Tibial artery (tissue), 4 donors: ENCODE measurements at regions not wholly inside any gene's neighbourhood (a gene's known extent, or its start where the extent isn't known, plus 50 kb on each side); places are given as distances from the start of the nearest gene placed in this dataset.

Experiments used
- DNase-seq, 2 donors: peaks; one replicate each; pipeline ENCODE4 v3.0.0-alpha.2; 2019
- H3K27ac ChIP-seq, 2 donors: fragments of 200-600 bp; sonication (generic) in 1 of 2; 1 replicate in 1 of 2; 2 replicates in 1 of 2; pipeline ENCODE4 v1.5.1; 2018 to 2019; ENCODE audit warnings: mild to moderate bottlenecking in 1 of 2
- H3K27me3 ChIP-seq, 2 donors: fragments of 200-600 bp; sonication (generic) in 1 of 2; one replicate each; pipeline versions ENCODE4 v1.5.1 to v1.6.0; 2016 to 2019
- H3K36me3 ChIP-seq, 3 donors: fragments of 200-600 bp; sonication (generic) in 2 of 3; one replicate each; pipeline ENCODE4 v1.5.1; 2016 to 2019; ENCODE audit warnings: mild to moderate bottlenecking in 2 of 3
- H3K4me1 ChIP-seq, 4 donors: fragments of 200-600 bp; sonication (generic) in 2 of 4; 1 replicate in 3 of 4; 2 replicates in 1 of 4; pipeline ENCODE4 v1.5.1; 2016 to 2019
- H3K4me3 ChIP-seq, 2 donors: fragments of 200-600 bp; sonication (generic) in 1 of 2; 1 replicate in 1 of 2; 2 replicates in 1 of 2; pipeline ENCODE4 v1.5.1; 2018 to 2019; ENCODE audit warnings: mild to moderate bottlenecking in 2 of 2
- H3K9me3 ChIP-seq, 3 donors: fragments of 200-600 bp; sonication (generic) in 1 of 3; one replicate each; pipeline ENCODE4 v1.5.1; 2016 to 2019
- CTCF ChIP-seq, 2 experiments: fragments of 200-600 bp in 1 of 2; fragments of 450-650 bp in 1 of 2; IDR thresholded peaks; one replicate each; pipeline ENCODE4 v1.5.1; 2017 to 2019; ENCODE audit warnings: antibody characterized with exemption in 2 of 2, mild to moderate bottlenecking in 1 of 2, moderate library complexity in 1 of 2
- intact Hi-C: fragments of 100-400 bp; cut with DNase I; formaldehyde crosslinking; loops from one replicate; pipeline ENCODE4 v1.15.0; 2023; ENCODE audit warnings: low total_unique reads

- no peaks in the 10 kb centered on the region for H3K4me1 ChIP-seq
- no peak for DNase-seq
- intact Hi-C loops = no loop called here
- H3K36me3 ChIP-seq = no peaks in the 10 kb centered on the region
- H3K4me3 ChIP-seq = no peak overlapping the region
- no peaks in the 10 kb centered on the region for H3K27me3 ChIP-seq
- H3K9me3 ChIP-seq = no peaks in the 10 kb centered on the region
- no peak overlapping the region for H3K27ac ChIP-seq
- no peak for TF ChIP-seq CTCF (IDR thresholded peaks at IDR 0.05)
Observed at GRCh38 chr13:65623148-65623547, 1607.0 kb downstream of the PCDH9 start.

- intact Hi-C loops = no loop called here
- H3K27ac ChIP-seq = no peak overlapping the region
- no peak for TF ChIP-seq CTCF (IDR thresholded peaks at IDR 0.05)
Observed at GRCh38 chr13:65615506-65615905, 1614.6 kb downstream of the PCDH9 start.

GRCh38 chr13:65613004-65613403 lies 1617.1 kb downstream of the PCDH9 start:
- no peaks in the 10 kb centered on the region for H3K36me3 ChIP-seq
- H3K27ac ChIP-seq = no peak overlapping the region
- H3K27me3 ChIP-seq = no peaks in the 10 kb centered on the region
- no peaks in the 10 kb centered on the region for H3K4me1 ChIP-seq
- no peak for DNase-seq
- intact Hi-C loops = no loop called here
- TF ChIP-seq CTCF (IDR thresholded peaks at IDR 0.05) = no peak
- H3K9me3 ChIP-seq = no peaks in the 10 kb centered on the region
- H3K4me3 ChIP-seq = no peak overlapping the region

More at GRCh38 chr13:65615506-65615905, 1614.6 kb downstream of the PCDH9 start:
- no peak overlapping the region for H3K4me3 ChIP-seq
- no peaks in the 10 kb centered on the region for H3K27me3 ChIP-seq
- no peak for DNase-seq
- H3K4me1 ChIP-seq = no peaks in the 10 kb centered on the region
- H3K9me3 ChIP-seq = no peaks in the 10 kb centered on the region
- no peaks in the 10 kb centered on the region for H3K36me3 ChIP-seq

- H3K27ac ChIP-seq = no peak overlapping the region
- no peaks in the 10 kb centered on the region for H3K9me3 ChIP-seq
- intact Hi-C loops = no loop called here
- H3K36me3 ChIP-seq = no peaks in the 10 kb centered on the region
- no peaks in the 10 kb centered on the region for H3K4me1 ChIP-seq
- no peak overlapping the region for H3K4me3 ChIP-seq
- H3K27me3 ChIP-seq = no peaks in the 10 kb centered on the region
- DNase-seq = no peak
- TF ChIP-seq CTCF (IDR thresholded peaks at IDR 0.05) = no peak
Observed at GRCh38 chr13:65609350-65609749, 1620.8 kb downstream of the PCDH9 start.

- Histone ChIP-seq H3K4me3 (no peak overlapping the region), H3K4me1 (no peaks in the 10 kb centered on the region), H3K27me3 (no peaks in the 10 kb centered on the region), H3K9me3 (no peaks in the 10 kb centered on the region), H3K36me3 (no peaks in the 10 kb centered on the region), H3K27ac (no peak overlapping the region)
- DNase-seq = no peak
- TF ChIP-seq CTCF (IDR thresholded peaks at IDR 0.05) = no peak
- intact Hi-C loops = no loop called here
Observed at GRCh38 chr13:65606622-65607021, 1623.5 kb downstream of the PCDH9 start.

- DNase-seq = no peak
- TF ChIP-seq CTCF (IDR thresholded peaks at IDR 0.05) = no peak
- Histone ChIP-seq H3K4me3 (no peak overlapping the region), H3K27me3 (no peaks in the 10 kb centered on the region), H3K27ac (no peak overlapping the region), H3K36me3 (no peaks in the 10 kb centered on the region), H3K9me3 (no peaks in the 10 kb centered on the region), H3K4me1 (no peaks in the 10 kb centered on the region)
- intact Hi-C loops = no loop called here
Observed at GRCh38 chr13:65605396-65605795, 1624.7 kb downstream of the PCDH9 start.
